GM12878 (cell line): ENCODE measurements at regions not wholly inside any gene's neighbourhood (a gene's known extent, or its start where the extent isn't known, plus 50 kb on each side); places are given as distances from the start of the nearest gene placed in this dataset.

Source experiments
- ATAC-seq: fragments of 200-7000 bp; cut with Tn5 transposase; 3 replicates; pipeline ENCODE4 v1.9.1; 2020; ENCODE audit warnings: mild to moderate bottlenecking, moderate library complexity
- BruUV-seq: library from RNA; stranded (reverse); fragments of 400-500 nt; replicated peaks from 2 replicates; lab custom pipeline; 2021; lab: Mats Ljungman, UMichigan
- CTCF ChIA-PET: fragments of 300-600 bp; sonication (Branson Sonifier 250); formaldehyde crosslinking; extraction: SDS; loops from one replicate; lab custom pipeline; 2021; ENCODE audit warnings: inconsistent platforms; lab: Yijun Ruan, JAX
- POLR2A ChIA-PET: fragments of 350-600 bp; formaldehyde crosslinking; extraction: SDS; loops from one replicate; lab custom pipeline; 2021; ENCODE audit warnings: inconsistent platforms; lab: Charles Lee
- RAD21 ChIA-PET: fragments of 300-600 bp; sonication (Branson Sonifier 250); formaldehyde crosslinking; loops from one replicate; lab custom pipeline; 2023; ENCODE audit warnings: antibody characterized with exemption; ENCODE audit not compliant: unreplicated experiment; lab: Charles Lee
- SMC1A ChIA-PET: fragments of 300-600 bp; sonication (Branson Sonifier 250); formaldehyde crosslinking; loops from one replicate; lab custom pipeline; 2023; ENCODE audit not compliant: unreplicated experiment, uncharacterized antibody; lab: Charles Lee
- DNase-seq: peaks from one replicate; pipeline ENCODE4 v3.0.0-alpha.2; 2011; ENCODE audit warnings: low read depth, low spot score
- FAIRE-seq: peaks from 3 replicates; lab custom pipeline; 2011; peaks lifted over from hg19 to GRCh38; lab: Jason Lieb, UNC
- H2AFZ ChIP-seq: 2 replicates; pipeline ENCODE4 v1.6.0; 2011; ENCODE audit warnings: low read depth, low read length, control low read depth; ENCODE audit not compliant: control insufficient read depth
- H3K27ac ChIP-seq: 2 replicates; pipeline ENCODE4 v1.5.1; 2011; ENCODE audit warnings: control low read depth; ENCODE audit not compliant: control insufficient read depth, insufficient read depth
- H3K27me3 ChIP-seq, 2 experiments: replicated peaks in 1 of 2; 2 replicates each; pipeline versions ENCODE4 v1.6.0 to v1.6.1; 2011; ENCODE audit warnings: low read length in 1 of 2; ENCODE audit not compliant: control insufficient read depth in 2 of 2, insufficient read depth in 2 of 2
- H3K36me3 ChIP-seq, 2 experiments: 2 replicates each; pipeline ENCODE4 v1.5.1; 2011; ENCODE audit warnings: low read length in 1 of 2; ENCODE audit not compliant: control insufficient read depth in 2 of 2, insufficient read depth in 2 of 2
- H3K4me1 ChIP-seq: 2 replicates; pipeline ENCODE4 v1.6.1; 2011; ENCODE audit warnings: mild to moderate bottlenecking, low read length, moderate library complexity, mixed read lengths; ENCODE audit not compliant: control insufficient read depth, insufficient read depth
- H3K4me2 ChIP-seq: 2 replicates; pipeline ENCODE4 v1.6.0; 2011; ENCODE audit warnings: control low read depth; ENCODE audit not compliant: control insufficient read depth, insufficient read depth
- H3K4me3 ChIP-seq: fragments of 200-600 bp; sonication (generic); 2 replicates; pipeline ENCODE4 v1.5.1; 2016
- H3K79me2 ChIP-seq: 2 replicates; pipeline ENCODE4 v1.6.0; 2011; ENCODE audit warnings: low read length; ENCODE audit not compliant: control insufficient read depth, insufficient read depth
- H3K9ac ChIP-seq: 2 replicates; pipeline ENCODE4 v1.8.0; 2011; ENCODE audit warnings: low read length, control low read depth, mixed read lengths; ENCODE audit not compliant: control insufficient read depth, insufficient read depth
- H3K9me3 ChIP-seq: replicated peaks from 3 replicates; pipeline ENCODE4 v1.5.1; 2011; ENCODE audit warnings: mild to moderate bottlenecking, low read length; ENCODE audit not compliant: control insufficient read depth, insufficient read depth
- H4K20me1 ChIP-seq: 2 replicates; pipeline ENCODE4 v1.6.0; 2011; ENCODE audit not compliant: control insufficient read depth, insufficient read depth
- CBX3 ChIP-seq: fragments of 200-600 bp; sonication (generic); IDR thresholded peaks from 2 replicates; pipeline ENCODE4 v1.6.1; 2016; ENCODE audit warnings: low read depth, borderline replicate concordance
- CBX5 ChIP-seq: sonication (generic); IDR thresholded peaks from 2 replicates; pipeline ENCODE4 v1.6.1; 2016; ENCODE audit warnings: low read depth, moderate library complexity, mild to moderate bottlenecking, inconsistent platforms
- CHD1 ChIP-seq: IDR thresholded peaks from 2 replicates; pipeline ENCODE4 v1.6.1; 2012; ENCODE audit warnings: low read depth, low read length, improper control_type of control experiment
- DPF2 ChIP-seq: fragments of 450-650 bp; IDR thresholded peaks from 2 replicates; pipeline ENCODE4 v1.6.1; 2017; ENCODE audit warnings: mild to moderate bottlenecking
- EP300 ChIP-seq, 2 experiments: fragments of 150-350 bp in 1 of 2; IDR thresholded peaks; 2 replicates each; pipeline ENCODE4 v1.6.1; 2011 to 2012; ENCODE audit warnings: low read depth in 2 of 2, low read length in 2 of 2, borderline replicate concordance in 1 of 2, improper control_type of control experiment in 1 of 2, inconsistent platforms in 1 of 2; ENCODE audit not compliant: control insufficient read depth in 1 of 2
- FOXK2 ChIP-seq: fragments of 450-650 bp; IDR thresholded peaks from 2 replicates; pipeline ENCODE4 v1.6.1; 2017; ENCODE audit warnings: mild to moderate bottlenecking, moderate library complexity
- JUNB ChIP-seq: IDR thresholded peaks from 2 replicates; pipeline ENCODE4 v1.6.1; 2016; ENCODE audit warnings: antibody characterized with exemption, mild to moderate bottlenecking
- LARP7 ChIP-seq: fragments of 450-650 bp; IDR thresholded peaks from 2 replicates; pipeline ENCODE4 v1.6.1; 2017; ENCODE audit warnings: mild to moderate bottlenecking
- MYB ChIP-seq: fragments of 150-350 bp; IDR thresholded peaks from 2 replicates; pipeline ENCODE4 v1.6.1; 2014; ENCODE audit warnings: mild to moderate bottlenecking, low read depth, low read length, borderline replicate concordance
- PAX8 ChIP-seq: fragments of 450-650 bp; IDR thresholded peaks from 2 replicates; pipeline ENCODE4 v1.6.1; 2017; ENCODE audit warnings: mild to moderate bottlenecking, moderate library complexity
- POLR2A ChIP-seq: IDR thresholded peaks from 2 replicates; pipeline ENCODE4 v1.6.1; 2011; ENCODE audit warnings: low read depth, mild to moderate bottlenecking, low read length
- SKIL ChIP-seq: fragments of 450-650 bp; IDR thresholded peaks from 2 replicates; pipeline ENCODE4 v1.6.1; 2017; ENCODE audit warnings: mild to moderate bottlenecking, low read depth, inconsistent platforms; ENCODE audit not compliant: poor library complexity, severe bottlenecking
- WGBS: methylation state at CpG from one replicate; pipeline ENCODE4 v1.1.6; 2016; ENCODE audit warnings: low lambda C conversion rate; ENCODE audit not compliant: insufficient replicate concordance, insufficient coverage; ENCODE audit errors: missing lambda C conversion rate; 5-methylcytosine and 5-hydroxymethylcytosine counted together
- in situ Hi-C: fragments of 300-500 bp; cut with MboI; formaldehyde crosslinking; loops from 9 replicates; pipeline ENCODE4 v1.14.3; 2018; ENCODE audit warnings: mixed read lengths
- intact Hi-C: fragments of 100-400 bp; cut with micrococcal nuclease; formaldehyde crosslinking; loops from one replicate; pipeline ENCODE4 v1.14.2; 2022; ENCODE audit not compliant: unreplicated experiment
- TF ChIP-seq, protein P1 (sequence below): fragments of 450-650 bp; IDR thresholded peaks from 2 replicates; pipeline ENCODE4 v1.6.1; 2018; ENCODE audit warnings: mild to moderate bottlenecking, low read depth, moderate library complexity; ENCODE audit not compliant: partially characterized antibody

GRCh38 chr2:205887637-205888036 lies 198.3 kb downstream of the INO80D start:
- ATAC-seq (peak; percentile 36; the same call in 1 of the 3 replicates), FAIRE-seq (no peak), DNase-seq (no peak)
- intact Hi-C loops (loop anchor here (5.0 kb wide), 1 partner anchor 1560 kb away; no protein-coding TSS in a partner anchor), in situ Hi-C loops (loop anchor here (10.0 kb wide), 1 partner anchor 113 kb away; no protein-coding TSS in a partner anchor)
- no peak overlapping the region for H2AFZ ChIP-seq
- H3K9ac ChIP-seq: no peak overlapping the region
- H3K4me2 ChIP-seq: no peak overlapping the region
- POLR2A ChIA-PET: no interaction called here
- no peaks in the 10 kb centered on the region; a peak in 1 of 4 replicates for H3K27me3 ChIP-seq
- no peaks in the 10 kb centered on the region for H3K36me3 ChIP-seq
- WGBS: 19% methylated on average over 10 of the region's 10 CpGs
- H3K27ac ChIP-seq: no peak overlapping the region
- RAD21 ChIA-PET: interaction anchor here (0.7 to 4.4 kb wide), 2 partner anchors 38 to 111 kb away, joined by 3 to 24 read pairs; no protein-coding TSS in a partner anchor
- TF ChIP-seq CBX3: no peak
- no peak for TF ChIP-seq PAX8
- no peak for TF ChIP-seq SKIL
- no peak for TF ChIP-seq MYB
- TF ChIP-seq JUNB: no peak
- TF ChIP-seq CHD1: no peak
- TF ChIP-seq DPF2: no peak
- no peak for TF ChIP-seq CBX5
- TF ChIP-seq FOXK2: no peak
- no peak for TF ChIP-seq POLR2A
- no peak for TF ChIP-seq LARP7
- no peak for TF ChIP-seq EP300 (IDR thresholded peaks at IDR 0.05; ENCODE audit: borderline replicate concordance in 1 of 2, control insufficient read depth in 1 of 2, low read depth in 2 of 2, low read length in 2 of 2)
- TF ChIP-seq, protein P1, sequence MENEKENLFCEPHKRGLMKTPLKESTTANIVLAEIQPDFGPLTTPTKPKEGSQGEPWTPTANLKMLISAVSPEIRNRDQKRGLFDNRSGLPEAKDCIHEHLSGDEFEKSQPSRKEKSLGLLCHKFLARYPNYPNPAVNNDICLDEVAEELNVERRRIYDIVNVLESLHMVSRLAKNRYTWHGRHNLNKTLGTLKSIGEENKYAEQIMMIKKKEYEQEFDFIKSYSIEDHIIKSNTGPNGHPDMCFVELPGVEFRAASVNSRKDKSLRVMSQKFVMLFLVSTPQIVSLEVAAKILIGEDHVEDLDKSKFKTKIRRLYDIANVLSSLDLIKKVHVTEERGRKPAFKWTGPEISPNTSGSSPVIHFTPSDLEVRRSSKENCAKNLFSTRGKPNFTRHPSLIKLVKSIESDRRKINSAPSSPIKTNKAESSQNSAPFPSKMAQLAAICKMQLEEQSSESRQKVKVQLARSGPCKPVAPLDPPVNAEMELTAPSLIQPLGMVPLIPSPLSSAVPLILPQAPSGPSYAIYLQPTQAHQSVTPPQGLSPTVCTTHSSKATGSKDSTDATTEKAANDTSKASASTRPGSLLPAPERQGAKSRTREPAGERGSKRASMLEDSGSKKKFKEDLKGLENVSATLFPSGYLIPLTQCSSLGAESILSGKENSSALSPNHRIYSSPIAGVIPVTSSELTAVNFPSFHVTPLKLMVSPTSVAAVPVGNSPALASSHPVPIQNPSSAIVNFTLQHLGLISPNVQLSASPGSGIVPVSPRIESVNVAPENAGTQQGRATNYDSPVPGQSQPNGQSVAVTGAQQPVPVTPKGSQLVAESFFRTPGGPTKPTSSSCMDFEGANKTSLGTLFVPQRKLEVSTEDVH: no peak
- no peaks in the 10 kb centered on the region for H3K79me2 ChIP-seq
- no TSS peak for BruUV-seq
- H3K4me3 ChIP-seq: no peak overlapping the region
- SMC1A ChIA-PET: no interaction called here
- H4K20me1 ChIP-seq: no peaks in the 10 kb centered on the region
- H3K9me3 ChIP-seq: no peaks in the 10 kb centered on the region
- CTCF ChIA-PET: interaction anchor here (1.1 to 1.6 kb wide), 3 partner anchors 39 to 112 kb away, joined by 3 to 9 read pairs (median 5); no protein-coding TSS in a partner anchor
- H3K4me1 ChIP-seq: no peaks in the 10 kb centered on the region
